Right atrium auricular region (tissue), 2 donors: ENCODE measurements at regions not wholly inside any gene's neighbourhood (a gene's known extent, or its start where the extent isn't known, plus 50 kb on each side); places are given as distances from the start of the nearest gene placed in this dataset.

ENCODE experiments used
- DNase-seq: peaks from one replicate; pipeline ENCODE4 v3.0.0-alpha.2; 2019; ENCODE audit warnings: low spot score
- H3K27ac ChIP-seq, 2 donors: fragments of 200-600 bp; sonication (generic); 1 replicate in 1 of 2; 2 replicates in 1 of 2; pipeline ENCODE4 v1.5.1; 2016 to 2019
- H3K27me3 ChIP-seq, 2 donors: fragments of 200-600 bp; sonication (generic); one replicate each; pipeline versions ENCODE4 v1.5.1 to v1.6.0; 2017 to 2019
- H3K36me3 ChIP-seq: fragments of 200-600 bp; sonication (generic); one replicate; pipeline ENCODE4 v1.5.1; 2016
- H3K4me1 ChIP-seq, 2 donors: fragments of 200-600 bp; sonication (generic); one replicate each; pipeline versions ENCODE4 v1.5.1 to v1.6.0; 2017 to 2019
- H3K4me3 ChIP-seq, 2 donors: fragments of 200-600 bp; sonication (generic); 1 replicate in 1 of 2; 2 replicates in 1 of 2; pipeline ENCODE4 v1.5.1; 2017 to 2019; ENCODE audit warnings: mild to moderate bottlenecking in 1 of 2, moderate library complexity in 1 of 2
- H3K9me3 ChIP-seq, 2 donors: fragments of 200-600 bp; sonication (generic); one replicate each; pipeline ENCODE4 v1.5.1; 2019
- CTCF ChIP-seq, 2 donors: fragments of 200-600 bp; sonication (generic); IDR thresholded peaks; one replicate each; pipeline ENCODE4 v1.5.1; 2019; ENCODE audit warnings: antibody characterized with exemption in 2 of 2

- H3K36me3 ChIP-seq, result no peaks in the 10 kb centered on the region
- no peaks in the 10 kb centered on the region for H3K9me3 ChIP-seq
- DNase-seq, result no peak
- no peak overlapping the region for H3K27ac ChIP-seq
- H3K27me3 ChIP-seq, result no peaks in the 10 kb centered on the region
- no peak for TF ChIP-seq CTCF (IDR thresholded peaks at IDR 0.05)
- H3K4me3 ChIP-seq, result no peak overlapping the region
- no peaks in the 10 kb centered on the region for H3K4me1 ChIP-seq
These were observed 272.4 kb upstream of the COL8A1 start for GRCh38 chr3:99365979-99366378.

GRCh38 chr3:99365396-99365795 is 273.0 kb upstream of the COL8A1 start:
- no peak overlapping the region for H3K4me3 ChIP-seq
- no peaks in the 10 kb centered on the region for H3K36me3 ChIP-seq
- H3K27ac ChIP-seq, result no peak overlapping the region
- no peaks in the 10 kb centered on the region for H3K4me1 ChIP-seq
- no peak for TF ChIP-seq CTCF (IDR thresholded peaks at IDR 0.05)
- no peak for DNase-seq
- no peaks in the 10 kb centered on the region for H3K27me3 ChIP-seq
- no peaks in the 10 kb centered on the region for H3K9me3 ChIP-seq

- TF ChIP-seq CTCF (IDR thresholded peaks at IDR 0.05), result no peak
- Histone ChIP-seq H3K4me1 (no peaks in the 10 kb centered on the region), H3K36me3 (no peaks in the 10 kb centered on the region), H3K4me3 (no peak overlapping the region), H3K27me3 (no peaks in the 10 kb centered on the region), H3K27ac (no peak overlapping the region), H3K9me3 (peaks cover 0 to 4% of the 10 kb centered on the region in 2 donors)
- DNase-seq, result no peak
These were observed 281.3 kb upstream of the COL8A1 start for GRCh38 chr3:99357131-99357530.

GRCh38 chr3:99356696-99357095 is 281.7 kb upstream of the COL8A1 start:
- H3K36me3 ChIP-seq, result no peaks in the 10 kb centered on the region
- no peak for DNase-seq
- no peak for TF ChIP-seq CTCF (IDR thresholded peaks at IDR 0.05)
- no peaks in the 10 kb centered on the region for H3K27me3 ChIP-seq
- H3K4me1 ChIP-seq, result no peaks in the 10 kb centered on the region
- no peak overlapping the region for H3K4me3 ChIP-seq
- H3K9me3 ChIP-seq, result peaks cover 0 to 4% of the 10 kb centered on the region in 2 donors
- H3K27ac ChIP-seq, result no peak overlapping the region

DNA sequence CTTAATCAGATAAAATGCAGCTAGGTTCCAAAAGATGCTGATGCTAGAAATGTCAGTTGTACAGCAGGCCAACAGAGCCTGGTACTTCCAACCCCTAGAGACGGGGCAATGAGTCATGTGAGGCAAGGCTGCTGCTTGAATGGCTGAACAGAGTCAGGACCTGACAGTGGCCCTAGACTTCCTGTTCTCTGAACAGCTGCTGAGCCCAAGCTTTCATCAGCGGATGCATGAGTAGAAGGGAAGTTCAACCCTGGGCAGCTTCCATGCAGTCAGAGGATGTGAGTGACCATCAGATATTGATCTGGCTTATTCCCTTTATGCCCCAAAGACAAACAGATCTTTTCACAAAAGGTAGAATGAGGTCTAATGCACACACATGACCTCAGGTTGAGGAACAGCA is 282.9 kb upstream of the COL8A1 start:
- Histone ChIP-seq H3K9me3 (peaks cover 0 to 4% of the 10 kb centered on the region in 2 donors), H3K27me3 (no peaks in the 10 kb centered on the region), H3K4me3 (no peak overlapping the region), H3K36me3 (no peaks in the 10 kb centered on the region), H3K4me1 (no peaks in the 10 kb centered on the region), H3K27ac (no peak overlapping the region)
- DNase-seq, result no peak
- TF ChIP-seq CTCF (IDR thresholded peaks at IDR 0.05), result no peak

GRCh38 chr3:99352811-99353210 is 285.6 kb upstream of the COL8A1 start:
- Histone ChIP-seq H3K27ac (no peak overlapping the region), H3K4me3 (no peak overlapping the region), H3K4me1 (no peaks in the 10 kb centered on the region), H3K27me3 (no peaks in the 10 kb centered on the region), H3K9me3 (no peaks in the 10 kb centered on the region), H3K36me3 (no peaks in the 10 kb centered on the region)
- no peak for TF ChIP-seq CTCF (IDR thresholded peaks at IDR 0.05)
- no peak for DNase-seq
